Tibial nerve (tissue), 4 donors: ENCODE measurements at regions not wholly inside any gene's neighbourhood (a gene's known extent, or its start where the extent isn't known, plus 50 kb on each side); places are given as distances from the start of the nearest gene placed in this dataset.

Experiments
- DNase-seq, 2 donors: peaks; one replicate each; pipeline ENCODE4 v3.0.0-alpha.2; 2019; ENCODE audit warnings: low spot score in 2 of 2
- H3K27ac ChIP-seq, 4 donors: fragments of 200-600 bp; sonication (generic) in 3 of 4; one replicate each; pipeline ENCODE4 v1.5.1; 2017 to 2019; ENCODE audit warnings: mild to moderate bottlenecking in 1 of 4
- H3K27me3 ChIP-seq, 2 donors: fragments of 200-600 bp; sonication (generic) in 1 of 2; one replicate each; pipeline versions ENCODE4 v1.5.1 to v1.6.0; 2017 to 2019
- H3K36me3 ChIP-seq, 3 donors: fragments of 200-600 bp; sonication (generic); one replicate each; pipeline ENCODE4 v1.5.1; 2018 to 2019
- H3K4me1 ChIP-seq, 4 donors: fragments of 200-600 bp; sonication (generic) in 3 of 4; one replicate each; pipeline ENCODE4 v1.5.1; 2017 to 2019
- H3K4me3 ChIP-seq, 4 donors: fragments of 200-600 bp; sonication (generic) in 3 of 4; one replicate each; pipeline ENCODE4 v1.5.1; 2017 to 2019; ENCODE audit warnings: mild to moderate bottlenecking in 1 of 4, moderate library complexity in 1 of 4
- H3K9me3 ChIP-seq, 4 donors: fragments of 200-600 bp; sonication (generic) in 3 of 4; one replicate each; pipeline ENCODE4 v1.5.1; 2017 to 2019
- EP300 ChIP-seq, 2 donors: sonication (generic); formaldehyde crosslinking; IDR thresholded peaks; one replicate each; pipeline ENCODE4 v1.6.1; 2017; ENCODE audit warnings: antibody characterized with exemption in 2 of 2, mild to moderate bottlenecking in 1 of 2
- POLR2A ChIP-seq, 2 donors: fragments of 450-650 bp; IDR thresholded peaks; one replicate each; pipeline ENCODE4 v1.6.1; 2017; ENCODE audit warnings: antibody characterized with exemption in 2 of 2, mild to moderate bottlenecking in 2 of 2, moderate library complexity in 2 of 2
- WGBS, 2 donors: methylation state at CpG; one replicate each; pipeline ENCODE4 v1.1.5; 2018; 5-methylcytosine and 5-hydroxymethylcytosine counted together
- TF ChIP-seq, protein P1 (sequence below), 5 experiments: fragments of 200-600 bp in 3 of 5; fragments of 450-650 bp in 2 of 5; sonication (generic) in 3 of 5; IDR thresholded peaks; one replicate each; pipeline ENCODE4 v1.5.1; 2016 to 2019; ENCODE audit warnings: antibody characterized with exemption in 5 of 5, mild to moderate bottlenecking in 3 of 5, moderate library complexity in 2 of 5

DNA sequence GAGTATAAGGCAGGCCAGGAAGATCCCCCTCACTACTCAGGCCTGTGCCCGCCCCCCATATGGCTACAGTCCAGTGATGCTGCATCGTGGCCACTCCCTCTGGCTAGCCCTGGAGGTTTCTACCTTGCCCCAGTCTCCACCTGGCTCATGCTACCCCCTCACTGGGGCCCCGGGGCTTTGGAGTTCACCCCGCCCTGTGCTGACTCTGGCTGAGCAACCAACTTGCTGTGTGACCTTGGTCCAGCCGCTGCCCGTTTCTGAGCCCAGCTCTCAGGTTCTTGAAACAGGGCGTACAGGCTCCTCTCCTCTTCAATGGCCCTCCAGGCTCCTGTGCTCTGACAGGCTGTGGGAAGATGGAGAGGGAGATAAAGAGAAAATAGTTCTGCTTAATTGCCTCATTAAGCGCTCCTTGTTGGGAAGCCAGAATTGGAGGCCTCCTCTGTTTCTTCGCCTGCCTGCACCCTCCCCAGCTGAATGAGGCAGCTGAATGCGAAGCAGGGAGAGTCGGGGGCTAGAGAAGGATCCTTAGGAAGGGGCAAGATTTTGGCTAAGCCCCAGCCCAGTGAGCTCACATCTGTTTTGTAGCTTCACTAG lies 138.2 kb upstream of the NCOR2 start:
- TF ChIP-seq EP300 (IDR thresholded peaks at IDR 0.05) = no peak
- no peak for TF ChIP-seq POLR2A (IDR thresholded peaks at IDR 0.05)
- TF ChIP-seq, protein P1, sequence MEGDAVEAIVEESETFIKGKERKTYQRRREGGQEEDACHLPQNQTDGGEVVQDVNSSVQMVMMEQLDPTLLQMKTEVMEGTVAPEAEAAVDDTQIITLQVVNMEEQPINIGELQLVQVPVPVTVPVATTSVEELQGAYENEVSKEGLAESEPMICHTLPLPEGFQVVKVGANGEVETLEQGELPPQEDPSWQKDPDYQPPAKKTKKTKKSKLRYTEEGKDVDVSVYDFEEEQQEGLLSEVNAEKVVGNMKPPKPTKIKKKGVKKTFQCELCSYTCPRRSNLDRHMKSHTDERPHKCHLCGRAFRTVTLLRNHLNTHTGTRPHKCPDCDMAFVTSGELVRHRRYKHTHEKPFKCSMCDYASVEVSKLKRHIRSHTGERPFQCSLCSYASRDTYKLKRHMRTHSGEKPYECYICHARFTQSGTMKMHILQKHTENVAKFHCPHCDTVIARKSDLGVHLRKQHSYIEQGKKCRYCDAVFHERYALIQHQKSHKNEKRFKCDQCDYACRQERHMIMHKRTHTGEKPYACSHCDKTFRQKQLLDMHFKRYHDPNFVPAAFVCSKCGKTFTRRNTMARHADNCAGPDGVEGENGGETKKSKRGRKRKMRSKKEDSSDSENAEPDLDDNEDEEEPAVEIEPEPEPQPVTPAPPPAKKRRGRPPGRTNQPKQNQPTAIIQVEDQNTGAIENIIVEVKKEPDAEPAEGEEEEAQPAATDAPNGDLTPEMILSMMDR (IDR thresholded peaks at IDR 0.05) = no peak
- 88 to 89% methylated on average over 11 of the region's 11 CpGs for WGBS, 2 donors
- H3K9me3 ChIP-seq = peaks cover 0 to 7% (median 0%) of the 10 kb centered on the region in 4 donors
- H3K4me3 ChIP-seq = no peak overlapping the region
- no peaks in the 10 kb centered on the region for H3K36me3 ChIP-seq
- no peak for DNase-seq
- peaks cover 0 to 21% (median 10%) of the 10 kb centered on the region in 4 donors for H3K4me1 ChIP-seq
- no peak overlapping the region for H3K27ac ChIP-seq
- no peaks in the 10 kb centered on the region for H3K27me3 ChIP-seq

DNA sequence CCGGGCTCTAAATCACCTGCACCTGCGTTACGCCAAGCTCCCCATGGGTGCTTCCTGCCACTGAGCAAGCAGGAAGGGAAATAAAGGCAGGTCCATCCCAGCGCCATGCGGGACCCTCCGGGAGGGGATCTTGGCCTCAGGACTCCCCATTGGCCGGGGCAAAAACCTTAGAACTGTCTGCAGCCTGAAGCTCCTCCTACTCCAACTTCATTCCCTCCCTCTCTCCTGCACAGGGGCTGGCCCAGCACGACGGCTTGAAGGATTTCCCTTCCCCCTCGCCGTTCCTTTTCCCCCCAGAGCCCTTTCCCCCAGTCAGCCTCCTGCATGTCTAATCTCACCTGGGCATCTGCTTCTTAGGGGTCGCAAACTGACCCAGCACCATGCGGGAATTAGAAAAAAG lies 137.2 kb upstream of the NCOR2 start:
- TF ChIP-seq EP300 (IDR thresholded peaks at IDR 0.05) (no peak), POLR2A (IDR thresholded peaks at IDR 0.05) (no peak)
- TF ChIP-seq, protein P1 (IDR thresholded peaks at IDR 0.05) = no peak
- Histone ChIP-seq H3K4me3 (no peak overlapping the region), H3K27me3 (no peaks in the 10 kb centered on the region), H3K27ac (no peak overlapping the region), H3K9me3 (peaks cover 0 to 7% (median 0%) of the 10 kb centered on the region in 4 donors), H3K36me3 (no peaks in the 10 kb centered on the region), H3K4me1 (peaks cover 0 to 31% (median 13%) of the 10 kb centered on the region in 4 donors)
- no peak for DNase-seq
- WGBS, 2 donors = 87 to 92% methylated on average over 13 of the region's 13 CpGs

DNA sequence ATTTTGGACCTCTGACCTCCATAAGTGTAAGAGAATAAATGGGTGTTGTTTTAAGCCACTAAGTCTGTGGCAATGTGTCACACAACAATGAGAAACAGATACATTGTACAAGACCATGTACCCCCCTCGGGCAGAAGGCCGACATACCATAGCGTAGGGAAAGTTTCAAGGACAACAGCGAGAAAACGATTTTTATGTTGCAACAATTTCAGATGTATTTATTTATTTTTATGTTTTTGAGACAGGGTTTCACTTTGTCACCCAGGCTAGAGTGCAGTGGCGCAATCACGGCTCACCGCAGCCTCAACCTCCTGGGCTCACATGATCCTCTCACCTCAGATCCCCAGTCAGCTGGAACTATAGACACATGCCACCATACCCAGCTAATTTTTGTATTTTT lies 136.4 kb upstream of the NCOR2 start:
- 82 to 83% methylated on average over 8 of the region's 8 CpGs for WGBS, 2 donors
- TF ChIP-seq POLR2A (IDR thresholded peaks at IDR 0.05) (no peak), EP300 (IDR thresholded peaks at IDR 0.05) (no peak)
- TF ChIP-seq, protein P1 (IDR thresholded peaks at IDR 0.05) = no peak
- no peak for DNase-seq

DNA sequence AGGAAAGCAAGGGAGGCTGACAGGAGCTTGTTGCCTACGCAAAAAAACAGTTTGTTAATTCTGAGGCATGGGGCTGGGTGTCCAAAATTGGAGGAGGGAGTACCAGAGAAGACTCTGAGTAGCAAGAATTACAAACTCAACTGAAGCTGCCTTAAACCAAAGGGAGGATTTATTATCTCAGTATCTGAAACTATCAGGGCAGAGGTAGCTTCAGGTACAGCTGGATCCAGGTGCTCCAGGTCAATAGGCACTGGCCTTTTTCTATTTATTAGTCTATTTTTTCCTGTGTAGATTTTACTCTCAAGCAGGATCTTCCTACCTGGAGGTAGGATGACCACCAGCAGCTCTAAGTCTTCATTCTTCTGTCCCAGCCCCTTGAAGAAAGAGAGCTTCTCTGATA lies 135.3 kb upstream of the NCOR2 start:
- H3K36me3 ChIP-seq = no peaks in the 10 kb centered on the region
- no peak overlapping the region for H3K4me3 ChIP-seq
- peak overlapping the region in 1 of 4 donors; percentile 18 for H3K27ac ChIP-seq
- no peaks in the 10 kb centered on the region for H3K27me3 ChIP-seq
- H3K4me1 ChIP-seq = peaks cover 0 to 43% (median 20%) of the 10 kb centered on the region in 4 donors
- WGBS, 2 donors = 93% methylated on average over 1 of the region's 1 CpG
- H3K9me3 ChIP-seq = peaks cover 0 to 5% (median 0%) of the 10 kb centered on the region in 4 donors
- DNase-seq = no peak
- TF ChIP-seq EP300 (IDR thresholded peaks at IDR 0.05) (no peak), POLR2A (IDR thresholded peaks at IDR 0.05) (no peak)
- TF ChIP-seq, protein P1 (IDR thresholded peaks at IDR 0.05) = no peak

More for the DNA sequence above, 136.4 kb upstream of the NCOR2 start:
- Histone ChIP-seq H3K4me3 (no peak overlapping the region), H3K4me1 (peaks cover 0 to 32% (median 14%) of the 10 kb centered on the region in 4 donors), H3K36me3 (no peaks in the 10 kb centered on the region), H3K27me3 (no peaks in the 10 kb centered on the region), H3K9me3 (peaks cover 0 to 7% (median 0%) of the 10 kb centered on the region in 4 donors), H3K27ac (no peak overlapping the region)

DNA sequence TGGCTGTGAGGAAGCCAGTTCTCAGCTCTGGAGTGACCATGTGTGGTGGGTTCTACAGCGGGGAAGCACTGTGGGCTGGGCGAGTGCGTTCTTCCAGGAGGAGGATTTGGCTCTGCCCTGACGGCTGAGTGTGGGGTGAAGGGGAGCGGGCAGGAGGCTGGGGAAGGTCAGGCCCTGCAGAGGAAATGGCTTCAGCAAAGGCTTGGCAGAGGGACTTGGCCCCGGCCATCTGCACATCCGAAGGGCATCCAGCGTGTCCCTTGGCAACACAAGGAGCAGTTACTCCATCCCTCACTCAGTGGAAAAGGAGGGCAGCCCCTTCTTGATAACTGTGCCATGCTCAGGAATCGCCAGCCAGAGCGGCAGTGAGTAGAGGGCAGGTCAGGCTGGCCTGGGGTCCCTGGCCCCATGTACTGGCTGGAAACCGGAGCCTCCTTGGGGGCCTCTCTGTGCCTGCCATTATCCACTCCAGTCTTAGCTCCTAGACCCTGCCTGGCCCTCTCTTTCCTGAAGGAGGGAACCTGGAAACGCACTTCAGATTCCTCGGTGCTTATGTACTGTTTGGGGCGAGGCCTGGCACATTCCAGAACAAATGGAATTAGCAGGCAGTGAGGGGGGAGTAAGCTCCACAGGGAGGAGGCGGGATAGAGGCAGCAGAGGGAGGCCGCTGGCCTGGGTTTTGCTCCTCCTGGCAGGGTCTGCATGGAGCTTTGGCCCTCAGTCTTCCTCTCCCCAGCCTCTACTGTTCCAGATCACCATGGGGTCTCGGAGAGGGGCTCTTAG lies 133.6 kb upstream of the NCOR2 start:
- peak in 1 of 2 donors; percentile 36 for DNase-seq
- H3K4me3 ChIP-seq = no peak overlapping the region

More for the DNA sequence above, 133.6 kb upstream of the NCOR2 start:
- H3K36me3 ChIP-seq = no peaks in the 10 kb centered on the region
- peaks cover 0 to 60% (median 26%) of the 10 kb centered on the region in 4 donors for H3K4me1 ChIP-seq
- 31 to 46% methylated on average over 6 to 15 of the region's 17 CpGs for WGBS, 2 donors
- no peaks in the 10 kb centered on the region for H3K9me3 ChIP-seq
- peak overlapping the region; percentile 55 to 91 (median 76) for H3K27ac ChIP-seq
- no peaks in the 10 kb centered on the region for H3K27me3 ChIP-seq
- TF ChIP-seq POLR2A (IDR thresholded peaks at IDR 0.05) = peak in 1 of 2 donors; percentile 19
- TF ChIP-seq, protein P1 (IDR thresholded peaks at IDR 0.05) = no peak
- TF ChIP-seq EP300 (IDR thresholded peaks at IDR 0.05) = peak in 1 of 2 donors; percentile 54
